Neural progenitor cell (in vitro differentiated cells): ENCODE measurements at regions not wholly inside any gene's neighbourhood (a gene's known extent, or its start where the extent isn't known, plus 50 kb on each side); places are given as distances from the start of the nearest gene placed in this dataset.

Experiments used
- EZH2 ChIP-seq: fragments of 200-600 bp; sonication (generic); IDR thresholded peaks from 2 replicates; pipeline ENCODE4 v1.6.1; 2017; ENCODE audit warnings: antibody characterized with exemption, mild to moderate bottlenecking, moderate library complexity
- EZH2phosphoT487 ChIP-seq: fragments of 200-600 bp; sonication (generic); IDR thresholded peaks from 2 replicates; pipeline ENCODE4 v1.6.1; 2017; ENCODE audit warnings: antibody characterized with exemption
- TF ChIP-seq, protein P1 (sequence below): fragments of 200-600 bp; sonication (generic); IDR thresholded peaks from 2 replicates; pipeline ENCODE4 v1.5.1; 2017; ENCODE audit warnings: antibody characterized with exemption, mild to moderate bottlenecking

GRCh38 chr9:108133680-108134079 lies 644.1 kb upstream of the KLF4 start:
- TF ChIP-seq, protein P1, sequence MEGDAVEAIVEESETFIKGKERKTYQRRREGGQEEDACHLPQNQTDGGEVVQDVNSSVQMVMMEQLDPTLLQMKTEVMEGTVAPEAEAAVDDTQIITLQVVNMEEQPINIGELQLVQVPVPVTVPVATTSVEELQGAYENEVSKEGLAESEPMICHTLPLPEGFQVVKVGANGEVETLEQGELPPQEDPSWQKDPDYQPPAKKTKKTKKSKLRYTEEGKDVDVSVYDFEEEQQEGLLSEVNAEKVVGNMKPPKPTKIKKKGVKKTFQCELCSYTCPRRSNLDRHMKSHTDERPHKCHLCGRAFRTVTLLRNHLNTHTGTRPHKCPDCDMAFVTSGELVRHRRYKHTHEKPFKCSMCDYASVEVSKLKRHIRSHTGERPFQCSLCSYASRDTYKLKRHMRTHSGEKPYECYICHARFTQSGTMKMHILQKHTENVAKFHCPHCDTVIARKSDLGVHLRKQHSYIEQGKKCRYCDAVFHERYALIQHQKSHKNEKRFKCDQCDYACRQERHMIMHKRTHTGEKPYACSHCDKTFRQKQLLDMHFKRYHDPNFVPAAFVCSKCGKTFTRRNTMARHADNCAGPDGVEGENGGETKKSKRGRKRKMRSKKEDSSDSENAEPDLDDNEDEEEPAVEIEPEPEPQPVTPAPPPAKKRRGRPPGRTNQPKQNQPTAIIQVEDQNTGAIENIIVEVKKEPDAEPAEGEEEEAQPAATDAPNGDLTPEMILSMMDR: no peak
- no peak for TF ChIP-seq EZH2
- no peak for TF ChIP-seq EZH2phosphoT487
